ENCODE measurements at regions not wholly inside any gene's neighbourhood (a gene's known extent, or its start where the extent isn't known, plus 50 kb on each side); places are given as distances from the start of the nearest gene placed in this dataset.
A peak's percentile ranks its signal among the peaks of the same experiment; 100 is the strongest.

GRCh38 chr6:151701911-151702562 is 105.4 kb upstream of the ESR1 start:
- no peak for DNase-seq (ENCODE audit: low read depth in 2 of 2)

- no peak for DNase-seq (ENCODE audit: low read depth in 2 of 2)
Measured at GRCh38 chr6:151702851-151703658, 104.4 kb upstream of the ESR1 start.

GRCh38 chr6:151704383-151704782 is 103.1 kb upstream of the ESR1 start:
- DNase-seq (ENCODE audit: low read depth in 2 of 2): no peak

DNA sequence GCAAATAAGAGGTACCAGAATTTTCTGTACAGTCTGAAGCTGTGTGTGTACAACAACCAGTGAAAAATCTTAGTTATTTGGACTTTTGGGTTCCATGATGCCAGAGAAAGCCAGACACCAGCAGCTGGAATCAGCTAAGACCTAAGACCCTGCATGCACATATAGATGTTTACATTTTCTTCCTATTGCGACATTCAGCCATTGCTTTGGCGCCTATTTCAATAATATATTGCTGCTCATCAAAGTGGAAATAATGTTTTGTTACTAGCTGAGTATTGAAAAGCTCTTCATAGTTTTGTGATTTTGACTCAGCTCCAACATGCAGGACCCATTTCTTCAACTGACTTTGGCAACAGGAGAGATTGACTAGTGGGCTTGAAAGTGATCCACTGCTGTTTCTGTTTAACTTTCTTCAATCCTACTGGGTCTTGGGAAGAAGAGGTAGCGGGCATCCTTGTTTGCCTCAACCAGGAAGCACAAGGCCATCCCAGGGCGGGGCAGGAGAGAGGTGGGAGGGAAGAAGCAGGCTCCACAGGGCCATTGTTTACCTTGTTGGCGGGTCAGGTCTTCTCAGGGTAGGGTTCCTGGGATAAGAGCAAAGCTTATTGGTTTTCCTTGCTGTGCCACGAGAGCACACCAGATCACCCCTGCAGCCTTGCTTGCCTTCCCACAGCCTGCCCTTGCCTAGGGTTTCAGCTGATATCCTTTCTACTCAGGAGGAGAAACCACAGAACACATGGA is 101.3 kb upstream of the ESR1 start:
- DNase-seq (ENCODE audit: low read depth in 2 of 2): no peak

- DNase-seq (ENCODE audit: low read depth in 2 of 2): no peak
Measured at GRCh38 chr6:151709329-151709728, 98.2 kb upstream of the ESR1 start.

- no peak for DNase-seq (ENCODE audit: low read depth in 2 of 2)
Measured at GRCh38 chr6:151716526-151716932, 91.0 kb upstream of the ESR1 start.

DNA sequence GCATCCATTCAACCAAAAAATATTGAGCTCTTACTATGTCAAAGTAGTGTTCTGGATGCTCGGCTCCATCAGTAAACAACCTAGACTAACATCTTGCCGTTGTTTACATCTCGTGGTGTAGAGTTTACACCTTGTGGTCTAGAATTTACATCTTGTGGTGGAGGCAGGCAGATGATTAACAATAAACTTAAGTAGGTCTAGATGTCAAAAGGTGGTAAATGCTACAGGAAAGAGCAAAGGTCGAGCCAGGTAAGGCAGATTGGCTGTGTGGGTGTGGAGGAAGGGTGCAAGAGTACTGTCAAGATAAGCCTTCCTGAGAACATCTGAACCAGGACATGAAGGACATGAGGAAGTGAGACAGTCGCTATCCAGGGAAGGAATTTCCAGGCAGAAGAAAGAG is 88.4 kb upstream of the ESR1 start:
- no peak for DNase-seq (ENCODE audit: low read depth in 2 of 2)

GRCh38 chr6:151721146-151721545 is 86.3 kb upstream of the ESR1 start:
- peak; percentile 9 to 13 for DNase-seq (ENCODE audit: low read depth in 2 of 2)

- no peak for DNase-seq (ENCODE audit: low read depth in 2 of 2)
Measured at GRCh38 chr6:151721671-151722070, 85.8 kb upstream of the ESR1 start.

GRCh38 chr6:151722342-151722741 is 85.1 kb upstream of the ESR1 start:
- DNase-seq (ENCODE audit: low read depth in 2 of 2): no peak

DNA sequence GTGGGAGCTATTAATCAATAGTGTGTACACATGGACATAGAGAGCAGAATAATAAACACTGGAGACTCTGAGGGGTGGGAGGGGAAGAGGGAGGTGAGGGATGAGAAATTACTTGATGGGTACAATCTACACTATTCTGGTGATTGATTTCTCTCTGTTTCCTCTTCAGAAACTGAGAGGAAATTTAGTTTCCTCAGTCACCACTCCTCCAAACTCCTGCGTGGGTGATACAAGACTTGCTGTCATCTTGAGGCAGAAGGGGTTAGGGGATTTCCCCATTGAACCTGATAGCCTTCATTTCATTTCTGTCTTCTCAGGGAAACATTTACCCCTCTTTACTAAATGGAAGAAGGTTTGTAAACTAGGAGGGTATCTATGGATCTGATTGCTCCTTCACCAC is 84.3 kb upstream of the ESR1 start:
- DNase-seq (ENCODE audit: low read depth in 2 of 2): no peak

DNA sequence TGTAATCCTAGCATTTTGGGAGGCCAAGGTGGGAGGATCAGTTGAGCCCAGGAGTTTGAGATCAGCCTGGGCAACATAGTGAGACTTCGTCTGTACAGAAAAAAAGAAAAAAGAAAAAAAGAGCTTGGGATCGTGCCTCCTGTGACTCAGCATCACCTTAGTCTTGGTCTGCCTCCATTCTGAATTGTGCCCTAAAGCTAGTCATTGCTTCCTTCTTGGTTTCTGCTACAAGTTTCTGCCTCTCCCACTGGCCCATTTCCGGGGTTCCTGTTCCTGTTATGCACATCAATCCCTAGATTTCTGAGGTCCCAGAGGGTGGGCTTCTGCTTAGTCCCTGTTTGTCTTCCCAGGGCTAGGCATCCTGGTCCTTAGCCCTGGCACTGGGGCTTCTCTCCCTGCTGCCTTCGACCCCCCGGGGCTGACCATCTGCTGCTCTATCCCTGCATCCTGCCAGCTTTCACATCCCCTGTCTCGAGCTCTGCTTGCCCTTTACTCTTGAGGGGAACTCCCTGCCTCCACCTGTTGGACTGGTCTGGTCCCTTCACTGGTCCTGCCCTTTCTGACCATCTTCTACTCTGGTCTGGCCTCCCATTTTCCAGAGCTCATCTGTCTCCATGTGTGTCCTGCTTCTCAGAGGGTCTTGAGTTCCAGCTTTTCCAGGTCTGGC is 77.5 kb upstream of the ESR1 start:
- no peak for DNase-seq (ENCODE audit: low read depth in 2 of 2)

DNA sequence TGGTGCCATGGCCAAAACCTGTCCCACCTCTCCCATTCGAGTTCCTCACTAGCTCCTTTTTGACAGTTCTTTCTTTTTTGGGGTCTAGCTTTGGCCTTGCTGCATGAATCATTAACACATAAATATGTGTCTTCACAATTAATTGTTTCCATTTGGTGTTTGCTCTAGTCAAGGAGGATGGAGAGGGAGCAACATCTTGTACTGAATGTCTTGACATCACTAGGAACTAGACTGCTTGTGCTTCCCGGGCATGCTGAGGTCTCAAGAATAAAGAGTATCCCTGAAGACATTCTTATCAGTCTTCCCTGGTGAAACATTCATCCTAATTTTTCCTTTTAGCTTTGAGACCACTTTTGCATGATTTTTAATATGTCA is 77.0 kb upstream of the ESR1 start:
- no peak for DNase-seq (ENCODE audit: low read depth in 2 of 2)

DNA sequence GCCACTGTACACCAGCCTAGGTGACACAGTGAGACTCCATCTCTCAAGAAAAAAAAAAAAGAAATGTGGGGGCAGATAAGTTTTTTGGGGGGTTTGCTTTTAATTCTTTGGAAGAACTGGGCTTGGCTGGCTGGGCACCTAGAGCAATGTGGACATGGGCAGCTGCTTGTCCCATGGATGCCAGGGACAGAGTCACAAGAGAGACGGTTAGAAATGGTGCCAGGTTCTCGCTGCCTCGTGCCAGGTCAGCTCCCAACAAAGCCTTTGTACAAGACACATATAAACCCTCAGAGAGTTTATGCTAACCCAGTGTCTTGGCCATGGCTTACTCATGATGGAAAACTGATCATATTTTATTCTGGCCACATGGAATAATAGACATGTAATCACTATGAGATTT is 76.2 kb upstream of the ESR1 start:
- no peak for DNase-seq (ENCODE audit: low read depth in 2 of 2)

GRCh38 chr6:151733680-151734320 is 73.7 kb upstream of the ESR1 start:
- DNase-seq (ENCODE audit: low read depth in 2 of 2): no peak

DNA sequence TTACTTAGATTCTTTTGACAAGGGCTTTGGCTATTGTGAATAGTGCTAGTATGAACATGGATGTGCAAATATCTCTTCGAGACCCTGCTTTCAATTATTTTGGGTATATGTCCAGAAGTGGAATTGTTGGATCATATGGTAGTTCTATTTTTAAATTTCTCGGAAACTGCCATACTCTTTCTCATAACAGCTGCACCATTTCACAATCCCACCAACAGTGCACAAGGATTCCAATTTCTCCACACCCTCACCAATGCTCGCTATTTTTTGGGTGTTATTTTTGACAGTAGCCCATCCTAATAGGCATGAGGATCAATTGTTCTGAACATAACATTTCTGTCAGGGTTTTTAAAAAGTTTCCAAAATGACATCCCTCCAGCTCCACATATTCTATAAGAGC is 69.2 kb upstream of the ESR1 start:
- no peak for DNase-seq (ENCODE audit: low read depth in 2 of 2)

- no peak for DNase-seq (ENCODE audit: low read depth in 2 of 2)
Measured at GRCh38 chr6:151738960-151739359, 68.5 kb upstream of the ESR1 start.

GRCh38 chr6:151740820-151741219 is 66.7 kb upstream of the ESR1 start:
- DNase-seq (ENCODE audit: low read depth in 2 of 2): no peak

- DNase-seq (ENCODE audit: low read depth in 2 of 2): no peak
Measured at GRCh38 chr6:151747896-151748295, 59.6 kb upstream of the ESR1 start.

DNA sequence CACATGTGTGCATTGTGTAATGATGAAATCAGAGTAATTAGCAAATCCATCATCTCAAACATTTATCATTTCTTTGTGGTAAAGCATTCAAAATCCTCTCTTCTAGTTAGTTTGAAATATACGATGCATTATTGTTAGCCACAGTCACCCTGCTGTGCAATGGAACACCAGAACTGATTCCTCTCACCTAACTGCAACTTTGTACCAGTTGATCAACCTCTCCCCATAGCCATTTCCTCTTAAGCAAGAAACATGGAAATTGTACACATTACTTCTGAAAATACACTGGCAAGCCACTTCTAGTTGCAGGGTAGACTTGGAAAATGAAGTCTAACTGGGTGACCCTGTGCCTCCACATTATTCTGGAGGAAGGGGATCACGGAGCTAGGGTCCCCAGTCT is 58.1 kb upstream of the ESR1 start:
- DNase-seq (ENCODE audit: low read depth in 2 of 2): no peak

DNA sequence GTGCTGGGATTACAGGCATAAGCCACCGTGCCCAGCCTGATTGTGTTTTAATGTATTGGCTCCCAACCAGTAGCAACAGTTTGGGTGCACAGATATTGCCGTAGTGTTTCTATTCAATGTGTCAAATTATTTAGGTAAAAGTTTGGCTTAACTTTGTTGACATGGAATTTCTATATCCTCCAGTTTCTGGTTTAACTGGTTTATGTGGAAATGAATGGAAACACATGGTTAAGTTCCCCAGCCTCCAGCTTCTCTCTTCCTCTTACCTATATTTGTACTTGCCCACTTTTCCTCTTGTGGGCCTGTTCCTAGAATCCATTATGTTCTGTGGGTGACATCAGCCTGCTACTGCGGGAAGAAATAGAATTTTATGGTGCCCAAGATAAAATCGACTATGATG is 53.9 kb upstream of the ESR1 start:
- DNase-seq (ENCODE audit: low read depth in 2 of 2): no peak

- DNase-seq (ENCODE audit: low read depth in 2 of 2): no peak
Measured at GRCh38 chr6:151757506-151757955, 50.0 kb upstream of the ESR1 start.

Data from fibroblast of skin of left quadriceps (primary cell).